PC-9 (cell line): ENCODE measurements at regions not wholly inside any gene's neighbourhood (a gene's known extent, or its start where the extent isn't known, plus 50 kb on each side); places are given as distances from the start of the nearest gene placed in this dataset.

ENCODE experiments used
- BruUV-seq: library from RNA; stranded (reverse); fragments of 400-500 nt; replicated peaks from 2 replicates; lab custom pipeline; 2021; lab: Mats Ljungman, UMichigan
- CTCF ChIA-PET: fragments of 300-600 bp; sonication (Branson Sonifier 250); formaldehyde crosslinking; loops from one replicate; lab custom pipeline; 2022; ENCODE audit warnings: antibody characterized with exemption; lab: Charles Lee
- POLR2A ChIA-PET: fragments of 300-600 bp; sonication (Branson Sonifier 250); formaldehyde crosslinking; loops from one replicate; lab custom pipeline; 2022; ENCODE audit warnings: antibody characterized with exemption; ENCODE audit not compliant: unreplicated experiment; lab: Charles Lee
- DNase-seq, 2 experiments: peaks; one replicate each; pipeline versions ENCODE4 v3.0.0 to v3.0.0-alpha.2; 2015 to 2022; ENCODE audit warnings: mixed read lengths in 1 of 2
- H2AFZ ChIP-seq: fragments of 200-600 bp; sonication (generic); 2 replicates; pipeline ENCODE4 v1.8.1; 2017; ENCODE audit warnings: antibody characterized with exemption
- H3F3A ChIP-seq: fragments of 200-600 bp; sonication (generic); 2 replicates; pipeline ENCODE4 v1.8.1; 2017; ENCODE audit warnings: antibody characterized with exemption, mild to moderate bottlenecking, low read depth; ENCODE audit not compliant: insufficient read depth
- H3K27ac ChIP-seq: fragments of 200-600 bp; sonication (generic); 2 replicates; pipeline ENCODE4 v1.6.1; 2016; ENCODE audit warnings: mixed run types
- H3K27me3 ChIP-seq: fragments of 200-600 bp; sonication (generic); 2 replicates; pipeline ENCODE4 v1.6.1; 2016; ENCODE audit warnings: low read depth, mixed run types; ENCODE audit not compliant: insufficient read depth
- H3K36me3 ChIP-seq: fragments of 200-600 bp; sonication (generic); 2 replicates; pipeline ENCODE4 v1.6.1; 2016; ENCODE audit warnings: low read depth, mixed run types
- H3K4me1 ChIP-seq: fragments of 200-600 bp; sonication (generic); replicated peaks from 2 replicates; pipeline ENCODE4 v1.6.1; 2016; ENCODE audit warnings: mixed run types; ENCODE audit not compliant: insufficient read depth
- H3K4me2 ChIP-seq: fragments of 200-600 bp; sonication (generic); 2 replicates; pipeline ENCODE4 v1.6.1; 2017; ENCODE audit warnings: mixed run types
- H3K4me3 ChIP-seq: fragments of 200-600 bp; sonication (generic); 2 replicates; pipeline ENCODE4 v1.6.1; 2016; ENCODE audit warnings: mixed run types
- H3K79me2 ChIP-seq: fragments of 200-600 bp; sonication (generic); 2 replicates; pipeline ENCODE4 v1.6.1; 2017; ENCODE audit warnings: low read depth, mixed run types
- H3K9me2 ChIP-seq: fragments of 200-600 bp; sonication (generic); 2 replicates; pipeline ENCODE4 v1.8.1; 2017; ENCODE audit warnings: mild to moderate bottlenecking; ENCODE audit not compliant: insufficient read depth
- H3K9me3 ChIP-seq: fragments of 200-600 bp; sonication (generic); 2 replicates; pipeline ENCODE4 v1.8.1; 2016; ENCODE audit warnings: low read depth; ENCODE audit not compliant: insufficient read depth
- H4K20me1 ChIP-seq: fragments of 200-600 bp; sonication (generic); 2 replicates; pipeline ENCODE4 v1.8.1; 2017; ENCODE audit not compliant: insufficient read depth
- CTCF ChIP-seq: fragments of 200-600 bp; sonication (generic); conservative IDR thresholded peaks from 2 replicates; pipeline ENCODE4 v1.6.1; 2017; ENCODE audit warnings: mixed run types, antibody characterized with exemption, mild to moderate bottlenecking, moderate library complexity
- EZH2 ChIP-seq: fragments of 200-600 bp; sonication (generic); IDR thresholded peaks from 2 replicates; pipeline ENCODE4 v1.8.0; 2017; ENCODE audit warnings: antibody characterized with exemption, low read depth
- intact Hi-C: fragments of 100-400 bp; cut with micrococcal nuclease; formaldehyde crosslinking; loops from one replicate; pipeline ENCODE4 v1.10.0; 2022; ENCODE audit not compliant: unreplicated experiment

- POLR2A ChIA-PET = no interaction called here
- no peak for TF ChIP-seq CTCF
- no peak for TF ChIP-seq EZH2
- Histone ChIP-seq H3K27me3 (no peaks in the 10 kb centered on the region), H3K4me2 (no peak overlapping the region), H3K79me2 (no peaks in the 10 kb centered on the region), H2AFZ (no peak overlapping the region), H4K20me1 (no peaks in the 10 kb centered on the region), H3K9me3 (no peaks in the 10 kb centered on the region), H3K9me2 (no peaks in the 10 kb centered on the region), H3K27ac (no peak overlapping the region), H3F3A (no peaks in the 10 kb centered on the region), H3K4me3 (no peak overlapping the region), H3K36me3 (no peaks in the 10 kb centered on the region), H3K4me1 (no peaks in the 10 kb centered on the region)
- CTCF ChIA-PET = no interaction called here
- intact Hi-C loops = no loop called here
- no TSS peak for BruUV-seq
- DNase-seq = no peak
These were observed 627.4 kb downstream of the REEP3 start for GRCh38 chr10:64148607-64149006.

- Histone ChIP-seq H3K4me1 (no peaks in the 10 kb centered on the region), H3K9me3 (no peaks in the 10 kb centered on the region), H3K36me3 (no peaks in the 10 kb centered on the region), H3F3A (no peaks in the 10 kb centered on the region), H3K4me3 (no peak overlapping the region), H3K27me3 (no peaks in the 10 kb centered on the region), H2AFZ (no peak overlapping the region), H3K4me2 (no peak overlapping the region), H3K9me2 (no peaks in the 10 kb centered on the region), H3K27ac (no peak overlapping the region), H3K79me2 (no peaks in the 10 kb centered on the region), H4K20me1 (no peaks in the 10 kb centered on the region)
- no peak for DNase-seq
- no TSS peak for BruUV-seq
- no peak for TF ChIP-seq EZH2
- no peak for TF ChIP-seq CTCF
- POLR2A ChIA-PET = no interaction called here
- intact Hi-C loops = no loop called here
- CTCF ChIA-PET = no interaction called here
These were observed 635.0 kb downstream of the REEP3 start for GRCh38 chr10:64156166-64156565.

GRCh38 chr10:64158551-64158950 lies 637.4 kb downstream of the REEP3 start:
- DNase-seq = no peak
- CTCF ChIA-PET = no interaction called here
- no peak overlapping the region for H3K4me2 ChIP-seq
- no peaks in the 10 kb centered on the region for H3F3A ChIP-seq
- POLR2A ChIA-PET = no interaction called here
- H3K27ac ChIP-seq = no peak overlapping the region
- no peaks in the 10 kb centered on the region for H3K79me2 ChIP-seq
- no peaks in the 10 kb centered on the region for H3K36me3 ChIP-seq
- H4K20me1 ChIP-seq = no peaks in the 10 kb centered on the region
- H3K4me3 ChIP-seq = no peak overlapping the region
- intact Hi-C loops = no loop called here
- no peaks in the 10 kb centered on the region for H3K9me3 ChIP-seq
- BruUV-seq = no TSS peak
- H3K4me1 ChIP-seq = no peaks in the 10 kb centered on the region
- no peak overlapping the region for H2AFZ ChIP-seq
- H3K27me3 ChIP-seq = no peaks in the 10 kb centered on the region
- H3K9me2 ChIP-seq = no peaks in the 10 kb centered on the region
- TF ChIP-seq EZH2 (no peak), CTCF (no peak)
